ENCODE measurements at regions not wholly inside any gene's neighbourhood (a gene's known extent, or its start where the extent isn't known, plus 50 kb on each side); places are given as distances from the start of the nearest gene placed in this dataset.
A peak's percentile ranks its signal among the peaks of the same experiment; 100 is the strongest.

DNA sequence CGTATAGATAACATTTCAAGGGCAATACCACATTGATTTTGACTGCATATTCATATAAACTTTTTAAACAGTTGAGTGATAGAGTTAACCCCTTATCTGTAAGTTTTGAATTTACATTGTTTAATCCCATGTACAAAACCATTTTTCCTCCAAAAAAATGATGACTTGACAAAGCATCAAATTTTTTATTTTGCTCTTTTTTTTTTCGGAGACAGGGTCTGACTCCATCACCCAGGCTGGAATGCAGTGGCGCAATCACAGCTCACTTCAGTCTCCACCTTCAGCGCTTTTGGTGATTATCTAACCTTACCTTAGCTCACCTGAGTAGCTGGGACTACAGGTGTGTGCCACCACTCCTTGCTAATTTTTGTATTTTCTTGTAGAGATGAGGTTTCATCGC is 1670.1 kb upstream of the CDH9 start:
- Histone ChIP-seq H2AFZ (ENCODE audit: low read length) (no peak overlapping the region), H4K8ac (ENCODE audit: extremely low read depth, insufficient read depth, low read length) (no peak overlapping the region), H2BK5ac (ENCODE audit: low read depth, low read length) (no peak overlapping the region), H2AK5ac (ENCODE audit: low read depth, low read length) (no peak overlapping the region), H3K4me2 (ENCODE audit: insufficient read depth in 1 of 2, low read depth in 2 of 2, low read length in 2 of 2) (no peak overlapping the region), H2BK12ac (ENCODE audit: low read depth, low read length) (no peak overlapping the region), H3K23ac (ENCODE audit: insufficient read length) (no peak overlapping the region), H2BK15ac (ENCODE audit: low read length) (no peak overlapping the region), H3K79me1 (ENCODE audit: low read depth, low read length) (no peaks in the 10 kb centered on the region), H3K23me2 (ENCODE audit: low read depth, low read length) (no peaks in the 10 kb centered on the region), H3K27ac (ENCODE audit: low read depth, low read length) (no peak overlapping the region), H4K91ac (replicated peaks; ENCODE audit: insufficient read length, low read length) (no peak overlapping the region), H3K9ac (replicated peaks in 1 of 4; ENCODE audit: extremely low read depth in 1 of 4, low read depth in 3 of 4, low read length in 3 of 4) (no peak overlapping the region), H3K56ac (replicated peaks; ENCODE audit: insufficient read length, low read depth, low read length) (no peak overlapping the region), H4K20me1 (replicated peaks in 1 of 2; ENCODE audit: control insufficient read depth in 1 of 2, insufficient read depth in 2 of 2, low read length in 2 of 2) (no peaks in the 10 kb centered on the region), H3K36me3 (ENCODE audit: control insufficient read depth in 2 of 4, insufficient read depth in 4 of 4, low read length in 3 of 4) (no peaks in the 10 kb centered on the region), H3K14ac (ENCODE audit: insufficient read length) (no peak overlapping the region), H3K4me3 (ENCODE audit: extremely low read depth in 1 of 4, insufficient read depth in 2 of 4, low read depth in 3 of 4, low read length in 4 of 4) (no peak overlapping the region), H3K4ac (replicated peaks; ENCODE audit: insufficient read length, low read depth, low read length) (no peak overlapping the region), H3K79me2 (ENCODE audit: control insufficient read depth in 1 of 2, insufficient read depth in 2 of 2, low read length in 2 of 2) (no peaks in the 10 kb centered on the region), H3K27me3 (replicated peaks in 1 of 4; ENCODE audit: control insufficient read depth in 3 of 4, extremely low read depth in 1 of 4, insufficient read depth in 3 of 4, low read length in 3 of 4) (no peaks in the 10 kb centered on the region), H3K18ac (ENCODE audit: extremely low read depth, low read length) (no peak overlapping the region), H4K5ac (ENCODE audit: insufficient read length, low read depth, low read length) (no peak overlapping the region), H3K9me3 (ENCODE audit: insufficient read depth in 2 of 2, low read depth in 1 of 2, low read length in 1 of 2) (no peaks in the 10 kb centered on the region), H3K4me1 (replicated peaks in 1 of 4; ENCODE audit: control insufficient read depth in 3 of 4, insufficient read depth in 4 of 4, low read length in 3 of 4) (no peaks in the 10 kb centered on the region), H2BK20ac (ENCODE audit: low read length) (no peak overlapping the region), H2BK120ac (replicated peaks; ENCODE audit: low read depth, low read length) (no peak overlapping the region)
- DNase-seq (ENCODE audit: low read depth in 1 of 2, low spot score in 2 of 2) = no peak
- FAIRE-seq = no peak
- TF ChIP-seq CEBPB (IDR thresholded peaks at IDR 0.05; ENCODE audit: low read depth, low read length) = peak; percentile 55; the same call in 1 of the 2 replicates
- TF ChIP-seq EZH2 (IDR thresholded peaks at IDR 0.05; ENCODE audit: low read depth, low read length, severe bottlenecking) = no peak
- TF ChIP-seq SUZ12 (IDR thresholded peaks at IDR 0.05; ENCODE audit: low read length) = no peak
- no peak for TF ChIP-seq KDM4A (IDR thresholded peaks at IDR 0.05; ENCODE audit: low read depth, low read length, severe bottlenecking)
- ChIA-PET CTCF (ENCODE audit: partially characterized antibody) (interaction anchor here (1.1 kb wide), 1 partner anchor 13 kb away, joined by 3 read pairs; no protein-coding TSS in a partner anchor), POLR2A (ENCODE audit: partially characterized antibody) (no interaction called here)
- 89% methylated on average over 5 of the region's 5 CpGs; no CpG with 5 or more reads in 1 of the 2 experiments for WGBS, 2 experiments (ENCODE audit: extremely low coverage in 1 of 2, insufficient coverage in 1 of 2, insufficient read length in 1 of 2, insufficient replicate concordance in 2 of 2, low coverage in 1 of 2, low lambda C conversion rate in 2 of 2, missing lambda C conversion rate in 1 of 2)

Data from H1 (cell line).